ENCODE measurements at regions not wholly inside any gene's neighbourhood (a gene's known extent, or its start where the extent isn't known, plus 50 kb on each side); places are given as distances from the start of the nearest gene placed in this dataset.

DNA sequence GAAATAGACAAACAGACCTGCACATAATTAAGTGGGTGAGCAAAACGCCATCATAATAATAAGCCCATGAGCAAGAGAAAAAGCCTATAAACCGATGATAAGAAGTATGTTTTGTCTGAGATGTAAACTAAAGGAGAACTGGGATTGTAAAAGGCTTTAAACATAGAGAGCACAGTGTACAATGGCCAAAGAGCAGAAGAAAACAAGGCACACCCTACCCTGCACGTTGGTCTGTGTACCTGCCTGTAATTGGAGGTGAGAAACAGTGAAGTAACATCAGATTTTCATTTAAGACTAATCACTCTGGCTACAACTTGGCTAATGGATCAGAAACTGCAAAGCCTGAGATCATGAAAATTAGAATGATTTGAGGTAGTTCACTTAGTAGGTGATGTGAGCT is 1094.7 kb upstream of the GYPC start:
- Histone ChIP-seq H3K9ac (ENCODE audit: insufficient read depth, low read length, poor library complexity, severe bottlenecking) (no peak overlapping the region), H3K27ac (ENCODE audit: low read depth in 1 of 2, low read length in 2 of 2) (no peak overlapping the region), H3K27me3 (ENCODE audit: control insufficient read depth in 2 of 2, insufficient read depth in 2 of 2, low read length in 2 of 2) (no peaks in the 10 kb centered on the region), H2AFZ (ENCODE audit: insufficient read depth, low read depth, low read length, poor library complexity, severe bottlenecking) (no peak overlapping the region), H3K36me3 (replicated peaks in 1 of 2; ENCODE audit: control insufficient read depth in 1 of 2, insufficient read depth in 2 of 2, low read length in 2 of 2) (no peaks in the 10 kb centered on the region), H3K4me2 (replicated peaks; ENCODE audit: extremely low read depth, low read length, poor library complexity, severe bottlenecking) (no peak overlapping the region), H3K79me2 (ENCODE audit: insufficient read depth, low read length) (no peaks in the 10 kb centered on the region), H3K9me3 (replicated peaks in 1 of 2; ENCODE audit: control insufficient read depth in 1 of 2, insufficient read depth in 1 of 2, low read length in 2 of 2) (peaks cover 0 to 5% of the 10 kb centered on the region in 2 donors), H4K20me1 (ENCODE audit: insufficient read depth, low read length) (no peaks in the 10 kb centered on the region), H3K4me3 (replicated peaks in 1 of 3; ENCODE audit: low read depth in 2 of 3, low read length in 3 of 3) (no peak overlapping the region), H3K4me1 (ENCODE audit: control insufficient read depth in 1 of 2, insufficient read depth in 2 of 2, low read length in 2 of 2) (no peaks in the 10 kb centered on the region)
- DNase-seq, result no peak
- Mint-ChIP-seq H3K4me1 (no peaks in the 10 kb centered on the region), H3K27ac (no peak overlapping the region), H3K4me3 (no peak overlapping the region), H3K36me3 (no peaks in the 10 kb centered on the region), H3K27me3 (ENCODE audit: low read depth in 3 of 3) (peaks cover 0 to 2% (median 0%) of the 10 kb centered on the region in 3 donors), H3K9me3 (peaks cover 0 to 11% (median 4%) of the 10 kb centered on the region in 7 donors)
- TF ChIP-seq, protein P1, sequence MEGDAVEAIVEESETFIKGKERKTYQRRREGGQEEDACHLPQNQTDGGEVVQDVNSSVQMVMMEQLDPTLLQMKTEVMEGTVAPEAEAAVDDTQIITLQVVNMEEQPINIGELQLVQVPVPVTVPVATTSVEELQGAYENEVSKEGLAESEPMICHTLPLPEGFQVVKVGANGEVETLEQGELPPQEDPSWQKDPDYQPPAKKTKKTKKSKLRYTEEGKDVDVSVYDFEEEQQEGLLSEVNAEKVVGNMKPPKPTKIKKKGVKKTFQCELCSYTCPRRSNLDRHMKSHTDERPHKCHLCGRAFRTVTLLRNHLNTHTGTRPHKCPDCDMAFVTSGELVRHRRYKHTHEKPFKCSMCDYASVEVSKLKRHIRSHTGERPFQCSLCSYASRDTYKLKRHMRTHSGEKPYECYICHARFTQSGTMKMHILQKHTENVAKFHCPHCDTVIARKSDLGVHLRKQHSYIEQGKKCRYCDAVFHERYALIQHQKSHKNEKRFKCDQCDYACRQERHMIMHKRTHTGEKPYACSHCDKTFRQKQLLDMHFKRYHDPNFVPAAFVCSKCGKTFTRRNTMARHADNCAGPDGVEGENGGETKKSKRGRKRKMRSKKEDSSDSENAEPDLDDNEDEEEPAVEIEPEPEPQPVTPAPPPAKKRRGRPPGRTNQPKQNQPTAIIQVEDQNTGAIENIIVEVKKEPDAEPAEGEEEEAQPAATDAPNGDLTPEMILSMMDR (IDR thresholded peaks at IDR 0.05), result no peak
- 100% methylated on average over 1 of the region's 3 CpGs for WGBS (ENCODE audit: insufficient coverage)
- intact Hi-C loops (cut with micrococcal nuclease), result no loop called here

DNA sequence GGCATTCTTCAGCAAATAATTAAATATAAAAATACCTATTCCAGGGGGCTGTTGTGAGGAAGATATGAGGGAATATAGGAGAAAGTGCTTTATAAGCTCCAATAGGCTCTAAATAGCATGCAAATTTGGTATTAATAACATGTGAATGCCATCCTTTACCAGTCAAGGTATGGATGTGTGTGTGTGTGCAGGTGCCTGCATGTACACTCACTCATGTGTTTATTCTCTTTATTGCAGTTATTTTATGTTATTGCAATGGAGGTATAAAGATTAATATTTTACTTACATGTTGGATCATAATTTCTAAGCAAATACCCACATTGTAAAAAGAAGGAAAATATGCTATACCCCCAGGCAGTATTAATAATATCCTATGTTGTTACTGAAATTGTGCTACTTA is 1093.0 kb upstream of the GYPC start:
- H3K4me1 Mint-ChIP-seq, result no peaks in the 10 kb centered on the region
- no peak overlapping the region for H3K4me2 ChIP-seq (replicated peaks; ENCODE audit: extremely low read depth, low read length, poor library complexity, severe bottlenecking)
- H3K9me3 ChIP-seq (replicated peaks in 1 of 2; ENCODE audit: control insufficient read depth in 1 of 2, insufficient read depth in 1 of 2, low read length in 2 of 2), result no peaks in the 10 kb centered on the region
- peaks cover 0 to 9% (median 3%) of the 10 kb centered on the region in 7 donors for H3K9me3 Mint-ChIP-seq
- H3K4me3 Mint-ChIP-seq, result no peak overlapping the region
- H3K9ac ChIP-seq (ENCODE audit: insufficient read depth, low read length, poor library complexity, severe bottlenecking), result no peak overlapping the region
- no peak overlapping the region for H2AFZ ChIP-seq (ENCODE audit: insufficient read depth, low read depth, low read length, poor library complexity, severe bottlenecking)
- H3K4me1 ChIP-seq (ENCODE audit: control insufficient read depth in 1 of 2, insufficient read depth in 2 of 2, low read length in 2 of 2), result no peaks in the 10 kb centered on the region
- H3K27ac Mint-ChIP-seq, result no peak overlapping the region
- H3K27ac ChIP-seq (ENCODE audit: low read depth in 1 of 2, low read length in 2 of 2), result no peak overlapping the region
- no peaks in the 10 kb centered on the region for H3K27me3 Mint-ChIP-seq (ENCODE audit: low read depth in 3 of 3)
- no peak overlapping the region for H3K4me3 ChIP-seq (replicated peaks in 1 of 3; ENCODE audit: low read depth in 2 of 3, low read length in 3 of 3)
- no peaks in the 10 kb centered on the region for H4K20me1 ChIP-seq (ENCODE audit: insufficient read depth, low read length)
- intact Hi-C loops (cut with micrococcal nuclease), result no loop called here
- no peaks in the 10 kb centered on the region for H3K36me3 ChIP-seq (replicated peaks in 1 of 2; ENCODE audit: control insufficient read depth in 1 of 2, insufficient read depth in 2 of 2, low read length in 2 of 2)
- no peaks in the 10 kb centered on the region for H3K36me3 Mint-ChIP-seq
- H3K79me2 ChIP-seq (ENCODE audit: insufficient read depth, low read length), result no peaks in the 10 kb centered on the region
- no peaks in the 10 kb centered on the region for H3K27me3 ChIP-seq (ENCODE audit: control insufficient read depth in 2 of 2, insufficient read depth in 2 of 2, low read length in 2 of 2)
- TF ChIP-seq, protein P1 (IDR thresholded peaks at IDR 0.05), result no peak
- no peak for DNase-seq
